CD14-positive monocyte (primary cell): ENCODE measurements at regions not wholly inside any gene's neighbourhood (a gene's known extent, or its start where the extent isn't known, plus 50 kb on each side); places are given as distances from the start of the nearest gene placed in this dataset.
"Not testable (repeated sequence)": the region's sequence is repeated elsewhere in the genome, so short reads cannot be mapped to it uniquely, and the experiment has no call there.

Experiments used
- DNase-seq, 3 donors: peaks; one replicate each; pipeline ENCODE4 v3.0.0-alpha.2; 2011 to 2022
- H2AFZ ChIP-seq: 2 replicates; pipeline ENCODE4 v1.6.0; 2012; ENCODE audit warnings: mild to moderate bottlenecking, low read depth, low read length, inconsistent platforms; ENCODE audit not compliant: insufficient read depth, poor library complexity, severe bottlenecking
- H3K27ac ChIP-seq, 2 donors: 1 replicate in 1 of 2; 2 replicates in 1 of 2; pipeline ENCODE4 v1.5.1; 2012 to 2013; ENCODE audit warnings: low read length in 2 of 2, control low read depth in 1 of 2, inconsistent platforms in 1 of 2, low read depth in 1 of 2, mild to moderate bottlenecking in 1 of 2
- H3K27me3 ChIP-seq, 2 donors: one replicate each; pipeline versions ENCODE4 v1.6.0 to v1.6.1; 2011 to 2013; ENCODE audit warnings: low read length in 2 of 2; ENCODE audit not compliant: control insufficient read depth in 2 of 2, insufficient read depth in 2 of 2
- H3K36me3 ChIP-seq, 2 donors: replicated peaks in 1 of 2; 1 replicate in 1 of 2; 2 replicates in 1 of 2; pipeline versions ENCODE4 v1.5.1 to v1.6.1; 2012 to 2013; ENCODE audit warnings: low read length in 2 of 2, control low read depth in 1 of 2, inconsistent platforms in 1 of 2, mild to moderate bottlenecking in 1 of 2; ENCODE audit not compliant: insufficient read depth in 2 of 2, control insufficient read depth in 1 of 2
- H3K4me1 ChIP-seq, 2 donors: 1 replicate in 1 of 2; 2 replicates in 1 of 2; pipeline versions ENCODE4 v1.5.1 to v1.6.1; 2012 to 2013; ENCODE audit warnings: low read length in 2 of 2, control low read depth in 1 of 2, inconsistent platforms in 1 of 2, mild to moderate bottlenecking in 1 of 2, moderate library complexity in 1 of 2; ENCODE audit not compliant: insufficient read depth in 2 of 2, control insufficient read depth in 1 of 2
- H3K4me2 ChIP-seq: replicated peaks from 2 replicates; pipeline ENCODE3; 2012; ENCODE audit warnings: low read length, moderate library complexity, mild to moderate bottlenecking; ENCODE audit not compliant: poor library complexity, severe bottlenecking; ENCODE audit errors: extremely low read depth
- H3K4me3 ChIP-seq, 3 experiments: fragments of 200-600 bp in 1 of 3; sonication (generic) in 1 of 3; replicated peaks in 1 of 3; 1 replicate in 2 of 3; 2 replicates in 1 of 3; pipeline ENCODE4 v1.5.1; 2011 to 2013; ENCODE audit warnings: low read length in 3 of 3, mild to moderate bottlenecking in 3 of 3, control low read depth in 2 of 3, low read depth in 2 of 3, inconsistent platforms in 1 of 3, moderate library complexity in 1 of 3
- H3K79me2 ChIP-seq: 2 replicates; pipeline ENCODE4 v1.6.0; 2012; ENCODE audit warnings: mild to moderate bottlenecking, control low read depth, inconsistent platforms, low read length, moderate library complexity; ENCODE audit not compliant: insufficient read depth
- H3K9ac ChIP-seq: 2 replicates; pipeline ENCODE4 v1.6.0; 2017; ENCODE audit warnings: low read length, mild to moderate bottlenecking; ENCODE audit not compliant: insufficient read depth, poor library complexity, severe bottlenecking
- H3K9me3 ChIP-seq, 2 donors: replicated peaks in 1 of 2; 1 replicate in 1 of 2; 2 replicates in 1 of 2; pipeline versions ENCODE4 v1.5.1 to v1.6.1; 2012 to 2013; ENCODE audit warnings: low read length in 2 of 2, control low read depth in 1 of 2; ENCODE audit not compliant: control insufficient read depth in 1 of 2, insufficient read depth in 1 of 2
- H4K20me1 ChIP-seq: 2 replicates; pipeline ENCODE4 v1.6.0; 2012; ENCODE audit warnings: mild to moderate bottlenecking, low read length, control low read depth, moderate library complexity; ENCODE audit not compliant: insufficient read depth
- H3K27ac Mint-ChIP-seq, 7 donors: one replicate each; pipeline ENCODE4 v1.8.0; 2020; ENCODE audit warnings: mild to moderate bottlenecking in 7 of 7, mixed read lengths in 7 of 7, moderate library complexity in 6 of 7, inconsistent platforms in 2 of 7
- H3K27me3 Mint-ChIP-seq, 3 donors: one replicate each; pipeline ENCODE4 v1.8.0; 2021 to 2022; ENCODE audit warnings: low read depth in 3 of 3, mild to moderate bottlenecking in 3 of 3, mixed read lengths in 3 of 3, moderate library complexity in 3 of 3, inconsistent platforms in 1 of 3
- H3K36me3 Mint-ChIP-seq, 2 donors: one replicate each; pipeline ENCODE4 v1.8.0; 2020; ENCODE audit warnings: mixed read lengths in 2 of 2, inconsistent platforms in 1 of 2, mild to moderate bottlenecking in 1 of 2
- H3K4me1 Mint-ChIP-seq: one replicate; pipeline ENCODE4 v1.8.0; 2020; ENCODE audit warnings: mild to moderate bottlenecking, mixed read lengths
- H3K4me3 Mint-ChIP-seq, 2 donors: one replicate each; pipeline ENCODE4 v1.8.0; 2020; ENCODE audit warnings: mild to moderate bottlenecking in 2 of 2, mixed read lengths in 2 of 2, moderate library complexity in 1 of 2
- H3K9me3 Mint-ChIP-seq, 7 donors: one replicate each; pipeline ENCODE4 v1.8.0; 2020 to 2022; ENCODE audit warnings: mixed read lengths in 7 of 7, mild to moderate bottlenecking in 6 of 7, moderate library complexity in 6 of 7, inconsistent platforms in 2 of 7
- WGBS: methylation state at CpG from one replicate; pipeline ENCODE4 v1.1.5; 2013; ENCODE audit warnings: missing lambda C conversion rate; ENCODE audit not compliant: insufficient coverage; 5-methylcytosine and 5-hydroxymethylcytosine counted together
- intact Hi-C, 2 donors: fragments of 100-400 bp; cut with micrococcal nuclease; formaldehyde crosslinking; loops; one replicate each; pipeline versions ENCODE4 v1.15.0 to v1.15.1; 2023
- TF ChIP-seq, protein P1 (sequence below): fragments of 200-600 bp; IDR thresholded peaks from one replicate; pipeline ENCODE4 v1.8.0; 2022; ENCODE audit warnings: antibody characterized with exemption, mild to moderate bottlenecking

DNA sequence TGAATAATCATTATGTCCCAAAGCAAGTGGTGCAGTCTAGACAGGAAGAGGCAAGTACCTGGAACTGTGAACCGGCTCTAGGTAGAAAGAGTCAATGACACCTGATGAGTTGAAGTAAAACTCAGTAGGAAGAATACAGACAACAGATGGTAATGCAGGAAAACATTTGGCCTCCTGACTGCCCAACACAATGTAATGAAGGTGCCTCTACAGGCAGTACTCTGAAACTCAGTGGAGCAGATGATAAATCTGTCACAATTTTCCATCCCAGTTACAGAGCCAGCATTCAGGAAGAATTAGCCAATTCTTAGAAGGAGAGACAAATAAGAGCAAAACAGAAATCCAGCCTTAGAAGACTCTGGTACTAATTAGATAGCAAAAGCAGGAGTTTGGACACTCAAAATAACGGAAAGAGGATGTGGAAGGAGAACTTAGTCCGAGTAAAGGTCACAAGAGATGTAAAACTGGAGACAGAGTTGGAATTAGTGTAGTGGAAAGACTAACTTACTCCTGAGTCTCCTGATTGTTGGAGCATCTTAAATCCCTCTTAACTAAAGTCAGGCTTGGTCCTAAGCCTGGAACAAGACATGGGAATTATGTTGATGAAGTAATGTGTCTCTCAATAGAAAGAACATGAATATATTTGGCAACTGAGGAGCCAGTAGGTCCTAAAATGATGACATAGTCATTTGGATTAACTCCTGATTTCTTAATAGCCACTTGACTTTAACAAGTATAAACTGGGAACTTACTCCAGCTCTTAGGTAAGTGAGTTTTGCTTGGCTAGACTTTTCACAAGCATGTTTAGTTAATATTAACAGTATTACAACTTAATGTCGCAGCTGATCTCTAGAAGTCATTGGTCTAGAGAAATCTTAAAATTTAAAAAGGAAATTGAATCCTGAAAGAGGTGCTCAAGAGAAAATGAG lies 457.3 kb upstream of the MIR17HG start:
- Histone ChIP-seq H2AFZ (no peak overlapping the region), H4K20me1 (no peaks in the 10 kb centered on the region), H3K4me3 (no peak overlapping the region), H3K9me3 (peaks cover 0 to 10% of the 10 kb centered on the region in 2 donors), H3K27ac (no peak overlapping the region), H3K79me2 (no peaks in the 10 kb centered on the region), H3K9ac (no peak overlapping the region), H3K4me1 (no peaks in the 10 kb centered on the region), H3K4me2 (no peak overlapping the region), H3K27me3 (no peaks in the 10 kb centered on the region), H3K36me3 (no peaks in the 10 kb centered on the region)
- Mint-ChIP-seq H3K27me3 (no peaks in the 10 kb centered on the region), H3K27ac (no peak overlapping the region), H3K4me1 (no peaks in the 10 kb centered on the region), H3K4me3 (no peak overlapping the region), H3K9me3 (peaks cover 0 to 13% (median 8%) of the 10 kb centered on the region in 7 donors), H3K36me3 (no peaks in the 10 kb centered on the region)
- intact Hi-C loops: no loop called here
- DNase-seq: no peak
- 42% methylated on average over 2 of the region's 4 CpGs for WGBS
- TF ChIP-seq, protein P1, sequence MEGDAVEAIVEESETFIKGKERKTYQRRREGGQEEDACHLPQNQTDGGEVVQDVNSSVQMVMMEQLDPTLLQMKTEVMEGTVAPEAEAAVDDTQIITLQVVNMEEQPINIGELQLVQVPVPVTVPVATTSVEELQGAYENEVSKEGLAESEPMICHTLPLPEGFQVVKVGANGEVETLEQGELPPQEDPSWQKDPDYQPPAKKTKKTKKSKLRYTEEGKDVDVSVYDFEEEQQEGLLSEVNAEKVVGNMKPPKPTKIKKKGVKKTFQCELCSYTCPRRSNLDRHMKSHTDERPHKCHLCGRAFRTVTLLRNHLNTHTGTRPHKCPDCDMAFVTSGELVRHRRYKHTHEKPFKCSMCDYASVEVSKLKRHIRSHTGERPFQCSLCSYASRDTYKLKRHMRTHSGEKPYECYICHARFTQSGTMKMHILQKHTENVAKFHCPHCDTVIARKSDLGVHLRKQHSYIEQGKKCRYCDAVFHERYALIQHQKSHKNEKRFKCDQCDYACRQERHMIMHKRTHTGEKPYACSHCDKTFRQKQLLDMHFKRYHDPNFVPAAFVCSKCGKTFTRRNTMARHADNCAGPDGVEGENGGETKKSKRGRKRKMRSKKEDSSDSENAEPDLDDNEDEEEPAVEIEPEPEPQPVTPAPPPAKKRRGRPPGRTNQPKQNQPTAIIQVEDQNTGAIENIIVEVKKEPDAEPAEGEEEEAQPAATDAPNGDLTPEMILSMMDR: no peak

DNA sequence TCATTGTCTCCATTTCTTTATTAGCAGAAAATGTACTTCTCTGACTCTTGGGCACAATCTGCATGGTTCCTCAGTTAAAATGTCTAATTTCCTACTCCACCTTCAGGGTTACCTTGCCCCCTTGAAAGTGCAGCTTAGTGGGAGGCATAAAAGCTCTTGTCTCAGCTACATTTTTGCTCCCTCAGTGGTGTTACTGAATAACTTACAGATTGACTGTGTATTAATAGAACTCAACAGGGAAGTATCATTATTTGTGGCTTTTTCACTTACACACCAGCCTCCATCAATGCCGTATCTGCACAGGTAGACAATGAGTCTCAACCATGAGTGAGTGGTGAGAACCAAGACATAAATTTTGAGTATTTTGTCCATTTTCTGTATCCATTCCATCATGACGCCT lies 456.2 kb upstream of the MIR17HG start:
- Histone ChIP-seq H4K20me1 (no peaks in the 10 kb centered on the region), H3K9me3 (peaks cover 0 to 10% of the 10 kb centered on the region in 2 donors), H3K27ac (no peak overlapping the region), H3K4me2 (no peak overlapping the region), H3K36me3 (no peaks in the 10 kb centered on the region), H3K4me1 (no peaks in the 10 kb centered on the region), H3K79me2 (no peaks in the 10 kb centered on the region), H3K9ac (no peak overlapping the region), H2AFZ (no peak overlapping the region), H3K27me3 (no peaks in the 10 kb centered on the region), H3K4me3 (no peak overlapping the region)
- Mint-ChIP-seq H3K9me3 (peaks cover 0 to 12% (median 8%) of the 10 kb centered on the region in 7 donors), H3K4me3 (no peak overlapping the region), H3K36me3 (no peaks in the 10 kb centered on the region), H3K27ac (no peak overlapping the region), H3K27me3 (no peaks in the 10 kb centered on the region), H3K4me1 (no peaks in the 10 kb centered on the region)
- intact Hi-C loops: no loop called here
- DNase-seq: no peak
- TF ChIP-seq, protein P1: no peak
- WGBS: no CpG with 5 or more reads among the region's 2 CpGs

DNA sequence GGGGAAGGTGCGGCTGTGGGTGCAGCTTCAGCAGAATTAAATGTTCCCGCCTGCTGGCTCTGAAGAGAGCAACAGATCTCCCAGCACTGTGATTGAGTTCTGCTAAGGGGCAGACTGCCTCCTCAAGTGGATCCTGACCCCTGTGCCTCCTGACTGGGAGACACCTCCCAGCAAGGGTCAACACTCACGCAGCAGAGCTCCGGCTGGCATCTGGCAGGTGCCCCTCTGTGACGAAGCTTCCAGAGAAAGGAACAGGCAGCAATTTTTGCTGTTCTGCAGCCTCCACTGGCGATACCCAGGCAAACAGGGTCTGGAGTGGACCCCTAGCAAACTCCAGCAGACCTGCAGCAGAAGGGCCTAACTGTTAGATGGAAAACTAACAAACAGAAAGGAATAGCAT lies 454.3 kb upstream of the MIR17HG start:
- H2AFZ ChIP-seq, H3K27ac Mint-ChIP-seq, H3K9ac ChIP-seq, H3K27me3 Mint-ChIP-seq, H3K4me3 Mint-ChIP-seq, H3K4me1 Mint-ChIP-seq, H3K36me3 Mint-ChIP-seq, H3K27me3 ChIP-seq, H3K4me3 ChIP-seq, H3K79me2 ChIP-seq, H3K4me2 ChIP-seq, intact Hi-C loops, DNase-seq, H3K27ac ChIP-seq, H3K4me1 ChIP-seq, H4K20me1 ChIP-seq, H3K36me3 ChIP-seq: not testable (repeated sequence)
- 81% methylated on average over 5 of the region's 6 CpGs for WGBS
- H3K9me3 Mint-ChIP-seq: peaks cover 0 to 12% (median 8%) of the 10 kb centered on the region in 7 donors
- H3K9me3 ChIP-seq: peaks cover 0 to 10% of the 10 kb centered on the region in 2 donors
